ENCODE measurements at regions not wholly inside any gene's neighbourhood (a gene's known extent, or its start where the extent isn't known, plus 50 kb on each side); places are given as distances from the start of the nearest gene placed in this dataset.

DNA sequence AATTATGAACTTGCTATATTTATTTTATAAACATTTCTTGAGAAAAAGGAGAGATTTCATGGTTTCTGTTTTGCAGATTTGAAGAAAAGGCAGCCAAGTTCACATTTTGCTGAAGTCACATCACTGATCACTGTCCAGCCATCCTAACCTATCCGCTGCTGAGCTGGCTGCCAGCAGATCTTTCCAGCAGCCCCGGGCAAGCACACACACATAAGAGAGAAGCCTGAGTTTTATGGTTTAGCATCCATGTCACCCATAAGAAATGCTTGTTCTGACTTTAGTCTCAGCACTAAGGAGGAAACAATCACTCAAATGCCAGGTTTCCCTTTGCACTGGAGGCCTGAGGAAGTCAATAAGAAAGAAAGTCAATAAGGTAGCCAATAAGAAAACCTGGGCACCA lies 287.1 kb downstream of the SMOC2 start:
- TF ChIP-seq POLR2A (IDR thresholded peaks at IDR 0.05) = no peak
- TF ChIP-seq, protein P1, sequence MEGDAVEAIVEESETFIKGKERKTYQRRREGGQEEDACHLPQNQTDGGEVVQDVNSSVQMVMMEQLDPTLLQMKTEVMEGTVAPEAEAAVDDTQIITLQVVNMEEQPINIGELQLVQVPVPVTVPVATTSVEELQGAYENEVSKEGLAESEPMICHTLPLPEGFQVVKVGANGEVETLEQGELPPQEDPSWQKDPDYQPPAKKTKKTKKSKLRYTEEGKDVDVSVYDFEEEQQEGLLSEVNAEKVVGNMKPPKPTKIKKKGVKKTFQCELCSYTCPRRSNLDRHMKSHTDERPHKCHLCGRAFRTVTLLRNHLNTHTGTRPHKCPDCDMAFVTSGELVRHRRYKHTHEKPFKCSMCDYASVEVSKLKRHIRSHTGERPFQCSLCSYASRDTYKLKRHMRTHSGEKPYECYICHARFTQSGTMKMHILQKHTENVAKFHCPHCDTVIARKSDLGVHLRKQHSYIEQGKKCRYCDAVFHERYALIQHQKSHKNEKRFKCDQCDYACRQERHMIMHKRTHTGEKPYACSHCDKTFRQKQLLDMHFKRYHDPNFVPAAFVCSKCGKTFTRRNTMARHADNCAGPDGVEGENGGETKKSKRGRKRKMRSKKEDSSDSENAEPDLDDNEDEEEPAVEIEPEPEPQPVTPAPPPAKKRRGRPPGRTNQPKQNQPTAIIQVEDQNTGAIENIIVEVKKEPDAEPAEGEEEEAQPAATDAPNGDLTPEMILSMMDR (IDR thresholded peaks at IDR 0.05) = no peak
- H3K4me1 ChIP-seq = no peaks in the 10 kb centered on the region
- H3K27me3 ChIP-seq = no peaks in the 10 kb centered on the region
- H3K4me3 ChIP-seq = no peak overlapping the region
- H3K9me3 ChIP-seq = no peaks in the 10 kb centered on the region
- no peaks in the 10 kb centered on the region for H3K36me3 ChIP-seq
- intact Hi-C loops (cut with DNase I; ENCODE audit: low total_unique reads) = no loop called here
- DNase-seq = no peak
- H3K27ac ChIP-seq = no peak overlapping the region

DNA sequence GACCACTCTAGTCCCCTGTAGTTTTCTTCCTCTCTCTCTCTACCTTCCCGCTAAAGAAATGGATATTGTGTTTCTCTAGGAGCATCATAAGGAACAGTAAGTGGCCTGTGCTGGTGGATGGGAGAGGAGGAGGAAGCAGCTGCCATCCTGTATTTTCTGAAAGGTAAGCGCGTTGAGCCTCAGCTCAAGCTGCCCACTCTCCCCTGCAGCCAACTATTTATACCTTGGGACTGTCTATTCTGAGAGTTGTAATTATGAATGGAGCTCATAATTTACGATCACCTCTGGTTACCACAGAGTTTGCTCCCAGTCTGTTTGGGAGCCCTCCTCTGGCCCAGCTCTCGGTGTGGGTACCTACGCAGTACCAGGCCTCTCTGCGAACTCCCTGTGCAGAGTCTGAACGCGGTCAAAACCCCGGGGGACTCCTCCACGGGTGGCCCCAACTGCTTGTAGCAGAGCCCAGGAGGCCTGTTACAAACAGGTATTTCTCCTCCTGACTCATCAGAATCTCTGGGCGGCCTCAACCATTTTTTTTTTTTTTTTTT lies 285.4 kb downstream of the SMOC2 start:
- intact Hi-C loops (cut with DNase I; ENCODE audit: low total_unique reads) = no loop called here
- Histone ChIP-seq H3K9me3 (no peaks in the 10 kb centered on the region), H3K4me1 (no peaks in the 10 kb centered on the region)

DNA sequence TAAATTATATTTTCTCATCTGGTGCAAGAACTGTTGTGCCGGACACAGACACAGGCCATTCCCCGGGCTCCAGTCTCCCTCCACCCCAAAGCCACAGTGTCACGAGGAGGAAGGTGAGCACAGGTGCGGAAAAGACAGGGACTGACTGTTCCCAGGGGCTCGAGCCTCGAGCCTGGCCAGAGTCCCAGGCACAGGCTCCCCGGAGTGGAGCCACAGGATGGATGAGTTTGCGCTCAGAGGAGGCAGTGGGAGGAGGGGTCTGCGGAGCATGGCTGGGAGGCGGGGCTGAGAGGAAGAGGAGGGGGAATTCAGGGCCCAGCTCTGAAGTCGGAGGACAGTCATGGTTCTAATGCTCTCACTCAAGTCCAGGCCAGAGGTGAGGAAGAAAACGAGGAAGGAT lies 284.8 kb downstream of the SMOC2 start:
- intact Hi-C loops (cut with DNase I; ENCODE audit: low total_unique reads) = no loop called here
- DNase-seq = no peak
- Histone ChIP-seq H3K27me3 (no peaks in the 10 kb centered on the region), H3K36me3 (no peaks in the 10 kb centered on the region), H3K9me3 (no peaks in the 10 kb centered on the region), H3K4me1 (no peaks in the 10 kb centered on the region), H3K27ac (no peak overlapping the region), H3K4me3 (no peak overlapping the region)
- no peak for TF ChIP-seq POLR2A (IDR thresholded peaks at IDR 0.05)
- TF ChIP-seq, protein P1 (IDR thresholded peaks at IDR 0.05) = no peak

More for the DNA sequence above, 285.4 kb downstream of the SMOC2 start:
- Histone ChIP-seq H3K27ac (no peak overlapping the region), H3K27me3 (no peaks in the 10 kb centered on the region), H3K4me3 (no peak overlapping the region), H3K36me3 (no peaks in the 10 kb centered on the region)
- no peak for TF ChIP-seq POLR2A (IDR thresholded peaks at IDR 0.05)
- TF ChIP-seq, protein P1 (IDR thresholded peaks at IDR 0.05) = no peak
- DNase-seq = no peak

DNA sequence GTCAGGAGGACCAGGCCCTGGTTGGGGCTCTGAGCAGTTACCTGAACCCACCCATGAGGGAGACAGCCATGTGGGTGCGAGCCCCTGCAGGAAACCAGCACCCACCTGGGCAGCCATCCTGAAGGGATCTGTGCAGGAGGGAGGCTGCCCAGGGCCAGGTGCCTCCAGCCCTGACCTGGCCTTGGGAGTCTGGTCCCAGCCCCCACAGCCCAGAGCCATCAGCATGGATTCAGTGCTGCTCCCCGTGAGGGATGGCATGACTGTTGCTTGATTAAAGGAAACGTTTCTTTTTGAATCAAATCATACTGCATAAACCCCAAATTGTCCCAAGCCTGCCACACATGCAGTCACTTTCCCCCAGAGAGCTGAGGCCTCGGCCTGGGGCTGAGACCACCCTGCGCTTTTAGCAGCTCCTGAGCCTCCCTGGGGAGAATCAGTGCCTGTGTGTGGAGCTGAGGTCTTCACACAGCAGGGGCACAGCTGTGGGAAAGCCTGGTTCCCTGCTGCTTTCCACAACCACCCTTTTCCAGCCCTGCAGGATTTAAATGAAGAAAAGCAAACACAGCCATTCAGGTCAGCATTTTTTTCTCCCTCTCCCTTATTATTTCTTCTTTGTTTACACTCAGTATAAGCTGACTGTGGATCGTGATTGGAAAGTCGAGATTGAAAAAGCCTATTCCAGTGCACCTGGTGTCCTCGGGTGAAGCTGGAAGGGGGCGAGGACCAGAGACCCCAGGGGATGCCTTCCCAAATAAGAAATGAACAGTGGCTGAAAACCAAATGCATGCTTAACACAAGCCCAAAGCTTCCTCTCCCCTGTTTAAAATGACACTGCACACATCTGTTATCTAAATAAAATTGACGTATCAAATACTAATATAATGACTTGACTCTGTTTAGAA lies 283.9 kb downstream of the SMOC2 start:
- Histone ChIP-seq H3K36me3 (no peaks in the 10 kb centered on the region), H3K27me3 (no peaks in the 10 kb centered on the region), H3K4me3 (no peak overlapping the region), H3K27ac (no peak overlapping the region), H3K4me1 (no peaks in the 10 kb centered on the region), H3K9me3 (no peaks in the 10 kb centered on the region)
- intact Hi-C loops (cut with DNase I; ENCODE audit: low total_unique reads) = no loop called here
- no peak for DNase-seq
- TF ChIP-seq, protein P1 (IDR thresholded peaks at IDR 0.05) = no peak
- no peak for TF ChIP-seq POLR2A (IDR thresholded peaks at IDR 0.05)

DNA sequence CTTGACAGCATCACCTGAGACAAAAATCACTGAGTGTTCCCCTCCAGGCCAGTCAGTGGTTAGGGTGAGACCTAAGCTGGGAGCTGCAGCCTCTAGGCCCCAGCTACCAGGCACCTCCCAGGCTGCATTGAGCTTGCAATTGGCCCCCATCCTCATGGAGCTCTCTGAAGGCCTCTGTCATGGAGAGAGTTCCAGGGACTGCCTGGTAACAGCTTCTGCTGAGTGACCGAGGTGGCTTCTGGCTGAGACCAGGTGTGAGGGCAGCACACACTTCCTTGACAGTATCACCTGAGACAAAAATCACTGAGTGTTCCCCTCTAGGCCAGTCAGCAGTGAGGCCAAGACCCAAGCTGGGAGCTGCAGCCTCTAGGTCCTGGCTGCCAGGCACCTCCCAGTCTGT lies 283.0 kb downstream of the SMOC2 start:
- Histone ChIP-seq H3K36me3 (no peaks in the 10 kb centered on the region), H3K4me1 (no peaks in the 10 kb centered on the region), H3K27me3 (no peaks in the 10 kb centered on the region), H3K27ac (no peak overlapping the region), H3K4me3 (no peak overlapping the region), H3K9me3 (no peaks in the 10 kb centered on the region)
- DNase-seq = no peak
- intact Hi-C loops (cut with DNase I; ENCODE audit: low total_unique reads) = no loop called here
- no peak for TF ChIP-seq POLR2A (IDR thresholded peaks at IDR 0.05)
- TF ChIP-seq, protein P1 (IDR thresholded peaks at IDR 0.05) = no peak
